ENCODE measurements at regions not wholly inside any gene's neighbourhood (a gene's known extent, or its start where the extent isn't known, plus 50 kb on each side); places are given as distances from the start of the nearest gene placed in this dataset.

GRCh38 chr1:245060684-245061374 is 94.0 kb upstream of the KIF26B start:
- ChIA-PET POLR2A (interaction anchor here (0.7 to 2.0 kb wide), 2 partner anchors 10 to 194 kb away, joined by 3 to 6 read pairs; no protein-coding TSS in a partner anchor), CTCF (interaction anchor here (0.7 to 1.6 kb wide), 3 partner anchors 9 to 18 kb away, joined by 3 to 7 read pairs (median 3); no protein-coding TSS in a partner anchor)
- ATAC-seq, result no peak
- TF ChIP-seq GABPB1 (CRISPR knock-in tag; IDR thresholded peaks at IDR 0.05) (peak; percentile 36), ETV6 (CRISPR knock-in tag; IDR thresholded peaks at IDR 0.05) (no peak)
- Mint-ChIP-seq H3K4me1 (peaks cover 28% of the 10 kb centered on the region), H3K36me3 (peaks cover 8% of the 10 kb centered on the region), H3K9me3 (peaks cover 4% of the 10 kb centered on the region), H3K27me3 (ENCODE audit: low read depth) (no peaks in the 10 kb centered on the region; the same call in 1 of the 2 replicates), H3K27ac (peak overlapping the region; percentile 85), H3K4me3 (no peak overlapping the region; the same call in 1 of the 2 replicates)
- no peak for DNase-seq (ENCODE audit: low spot score)

- ChIA-PET CTCF (interaction anchor here (0.7 to 1.6 kb wide), 2 partner anchors 13 to 17 kb away, joined by 3 to 7 read pairs; no protein-coding TSS in a partner anchor), POLR2A (interaction anchor here (0.7 to 2.0 kb wide), 2 partner anchors 9 to 193 kb away, joined by 3 to 6 read pairs; no protein-coding TSS in a partner anchor)
- ATAC-seq (peak; percentile 86), DNase-seq (ENCODE audit: low spot score) (no peak)
- H3K9me3 Mint-ChIP-seq, result peaks cover 10% of the 10 kb centered on the region
- H3K4me3 Mint-ChIP-seq, result peak overlapping the region; percentile 14
- TF ChIP-seq CTCF (IDR thresholded peaks at IDR 0.05) (no peak), ZNF121 (CRISPR knock-in tag; IDR thresholded peaks at IDR 0.05) (no peak)
- peaks cover 15% of the 10 kb centered on the region for H3K36me3 Mint-ChIP-seq
- H3K4me1 Mint-ChIP-seq, result peaks cover 28% of the 10 kb centered on the region
- H3K27ac Mint-ChIP-seq, result peak overlapping the region; percentile 85
- no peaks in the 10 kb centered on the region; the same call in 1 of the 2 replicates for H3K27me3 Mint-ChIP-seq (ENCODE audit: low read depth)
These were observed 94.9 kb upstream of the KIF26B start for GRCh38 chr1:245059806-245060424.

GRCh38 chr1:245058882-245059281 is 95.9 kb upstream of the KIF26B start:
- H3K4me3 Mint-ChIP-seq, result no peak overlapping the region
- H3K27me3 Mint-ChIP-seq (ENCODE audit: low read depth), result no peaks in the 10 kb centered on the region; the same call in 1 of the 2 replicates
- peak overlapping the region; percentile 37 for H3K27ac Mint-ChIP-seq
- H3K4me1 Mint-ChIP-seq, result peaks cover 35% of the 10 kb centered on the region
- ATAC-seq (no peak), DNase-seq (ENCODE audit: low spot score) (no peak)
- no peak for TF ChIP-seq STAT6 (CRISPR knock-in tag; conservative IDR thresholded peaks at IDR 0.05; ENCODE audit: low read depth)
- no peak for TF ChIP-seq ATF1 (CRISPR knock-in tag; IDR thresholded peaks at IDR 0.05)
- no peak for TF ChIP-seq SOX15 (CRISPR knock-in tag; IDR thresholded peaks at IDR 0.05)
- TF ChIP-seq SMAD3 (CRISPR knock-in tag; IDR thresholded peaks at IDR 0.05; ENCODE audit: borderline replicate concordance), result no peak
- TF ChIP-seq FOXP4 (CRISPR knock-in tag; IDR thresholded peaks at IDR 0.05), result no peak
- H3K9me3 Mint-ChIP-seq, result peaks cover 18% of the 10 kb centered on the region
- ChIA-PET CTCF (interaction anchor here (0.6 to 0.8 kb wide), 2 partner anchors 17 to 20 kb away, joined by 8 to 9 read pairs; no protein-coding TSS in a partner anchor), POLR2A (no interaction called here)
- H3K36me3 Mint-ChIP-seq, result peaks cover 24% of the 10 kb centered on the region

DNA sequence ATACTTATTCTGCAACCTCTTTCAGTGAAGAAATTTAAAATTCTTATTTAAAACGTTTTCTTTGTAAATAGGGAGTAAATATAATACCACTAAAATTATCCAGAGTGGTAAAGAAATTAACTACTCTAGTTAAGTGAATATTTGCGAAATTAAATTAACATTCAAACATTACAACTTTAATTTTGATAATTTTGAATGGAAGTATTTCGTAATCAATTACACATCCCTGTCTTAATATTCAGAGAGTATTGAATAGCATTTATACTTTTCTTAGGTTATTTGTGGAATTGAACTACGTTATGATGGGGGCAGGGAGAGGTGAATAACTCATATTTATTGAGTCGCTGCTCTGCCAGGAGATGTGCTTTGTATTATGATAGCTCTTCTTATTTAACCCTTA is 96.3 kb upstream of the KIF26B start:
- peak overlapping the region; percentile 37 for H3K27ac Mint-ChIP-seq
- CTCF ChIA-PET, result no interaction called here
- peaks cover 24% of the 10 kb centered on the region for H3K36me3 Mint-ChIP-seq
- DNase-seq (ENCODE audit: low spot score) (no peak), ATAC-seq (no peak)
- POLR2A ChIA-PET, result no interaction called here
- H3K4me3 Mint-ChIP-seq, result no peak overlapping the region
- H3K4me1 Mint-ChIP-seq, result peaks cover 38% of the 10 kb centered on the region
- H3K9me3 Mint-ChIP-seq, result peaks cover 18% of the 10 kb centered on the region
- TF ChIP-seq, protein P1, sequence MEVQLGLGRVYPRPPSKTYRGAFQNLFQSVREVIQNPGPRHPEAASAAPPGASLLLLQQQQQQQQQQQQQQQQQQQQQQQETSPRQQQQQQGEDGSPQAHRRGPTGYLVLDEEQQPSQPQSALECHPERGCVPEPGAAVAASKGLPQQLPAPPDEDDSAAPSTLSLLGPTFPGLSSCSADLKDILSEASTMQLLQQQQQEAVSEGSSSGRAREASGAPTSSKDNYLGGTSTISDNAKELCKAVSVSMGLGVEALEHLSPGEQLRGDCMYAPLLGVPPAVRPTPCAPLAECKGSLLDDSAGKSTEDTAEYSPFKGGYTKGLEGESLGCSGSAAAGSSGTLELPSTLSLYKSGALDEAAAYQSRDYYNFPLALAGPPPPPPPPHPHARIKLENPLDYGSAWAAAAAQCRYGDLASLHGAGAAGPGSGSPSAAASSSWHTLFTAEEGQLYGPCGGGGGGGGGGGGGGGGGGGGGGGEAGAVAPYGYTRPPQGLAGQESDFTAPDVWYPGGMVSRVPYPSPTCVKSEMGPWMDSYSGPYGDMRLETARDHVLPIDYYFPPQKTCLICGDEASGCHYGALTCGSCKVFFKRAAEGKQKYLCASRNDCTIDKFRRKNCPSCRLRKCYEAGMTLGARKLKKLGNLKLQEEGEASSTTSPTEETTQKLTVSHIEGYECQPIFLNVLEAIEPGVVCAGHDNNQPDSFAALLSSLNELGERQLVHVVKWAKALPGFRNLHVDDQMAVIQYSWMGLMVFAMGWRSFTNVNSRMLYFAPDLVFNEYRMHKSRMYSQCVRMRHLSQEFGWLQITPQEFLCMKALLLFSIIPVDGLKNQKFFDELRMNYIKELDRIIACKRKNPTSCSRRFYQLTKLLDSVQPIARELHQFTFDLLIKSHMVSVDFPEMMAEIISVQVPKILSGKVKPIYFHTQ (CRISPR knock-in tag; IDR thresholded peaks at IDR 0.05), result no peak
- TF ChIP-seq ATF6 (CRISPR knock-in tag; IDR thresholded peaks at IDR 0.05) (no peak), NR1H2 (CRISPR knock-in tag; IDR thresholded peaks at IDR 0.05) (no peak), RORB (CRISPR knock-in tag; IDR thresholded peaks at IDR 0.05) (no peak)
- no peaks in the 10 kb centered on the region; the same call in 1 of the 2 replicates for H3K27me3 Mint-ChIP-seq (ENCODE audit: low read depth)
